GM18951 (cell line): ENCODE measurements at regions not wholly inside any gene's neighbourhood (a gene's known extent, or its start where the extent isn't known, plus 50 kb on each side); places are given as distances from the start of the nearest gene placed in this dataset.

Experiments
- POLR2A ChIP-seq: IDR thresholded peaks from 4 replicates; pipeline ENCODE4 v1.6.1; 2011; ENCODE audit warnings: mild to moderate bottlenecking; ENCODE audit not compliant: insufficient read length, insufficient read depth; ENCODE audit errors: extremely low read depth
- in situ Hi-C: fragments of 300-500 bp; cut with MboI; formaldehyde crosslinking; loops from one replicate; pipeline ENCODE4 v1.12.0; 2022; ENCODE audit warnings: low sequenced_read_pairs, mixed read lengths, inconsistent platforms; ENCODE audit not compliant: unreplicated experiment

DNA sequence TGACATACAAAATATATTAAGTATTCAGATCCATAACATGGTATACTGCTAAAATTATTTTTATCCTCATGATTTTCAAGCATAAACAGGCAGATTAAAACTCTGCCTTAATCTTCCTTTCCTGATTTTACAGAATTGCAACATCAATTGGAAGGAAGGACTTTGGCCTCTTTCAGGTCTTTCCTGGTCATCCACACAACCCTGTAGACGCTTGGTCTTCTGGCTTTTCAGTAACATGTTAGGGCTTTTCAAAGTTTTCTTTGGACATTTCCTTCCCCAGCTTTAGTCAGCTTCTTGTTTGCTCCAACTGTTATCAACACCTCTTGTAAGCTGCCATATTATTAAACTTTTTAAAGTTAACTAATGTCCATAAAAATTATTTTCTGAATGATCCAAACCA is 1364.9 kb upstream of the NRXN1 start:
- in situ Hi-C loops: no loop called here
- no peak for TF ChIP-seq POLR2A

DNA sequence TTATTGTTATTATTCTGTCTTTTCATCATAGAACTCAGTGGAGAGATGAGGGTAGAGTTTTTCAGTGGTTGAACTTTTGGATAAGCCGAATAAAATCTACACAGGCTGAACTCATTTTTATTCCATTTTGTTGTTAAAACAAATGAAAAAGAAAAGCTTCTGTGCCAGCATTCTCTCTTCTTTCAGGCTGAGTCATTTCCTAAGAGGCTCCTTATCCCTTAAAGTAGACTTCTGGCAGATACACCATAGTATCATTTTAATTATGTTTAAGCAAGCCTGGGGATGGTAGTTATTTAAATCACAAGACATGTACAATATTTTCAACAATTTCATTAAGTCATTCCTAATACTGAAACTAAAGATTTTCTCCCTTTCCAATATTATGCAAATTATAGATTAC is 1364.0 kb upstream of the NRXN1 start:
- TF ChIP-seq POLR2A: no peak
- in situ Hi-C loops: no loop called here

DNA sequence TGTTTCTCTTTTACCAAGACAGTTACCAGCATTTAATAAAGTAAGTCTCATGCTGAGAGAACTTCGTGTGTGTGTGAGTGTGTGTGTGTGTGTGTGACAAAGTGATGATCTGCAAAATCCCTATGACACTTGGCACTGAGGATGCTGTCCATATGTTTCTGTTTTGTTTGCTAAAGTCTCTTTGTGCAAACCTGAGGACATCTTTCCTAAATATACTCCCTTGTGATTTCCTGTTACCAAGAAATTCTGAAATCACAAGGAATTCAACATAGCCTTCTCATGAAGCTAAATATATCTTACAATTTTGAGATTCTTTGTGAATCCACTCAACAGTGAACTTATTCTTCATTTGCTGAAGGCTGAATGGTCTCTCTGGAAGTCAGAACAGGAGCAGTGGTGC is 1359.7 kb upstream of the NRXN1 start:
- in situ Hi-C loops: no loop called here
- no peak for TF ChIP-seq POLR2A

DNA sequence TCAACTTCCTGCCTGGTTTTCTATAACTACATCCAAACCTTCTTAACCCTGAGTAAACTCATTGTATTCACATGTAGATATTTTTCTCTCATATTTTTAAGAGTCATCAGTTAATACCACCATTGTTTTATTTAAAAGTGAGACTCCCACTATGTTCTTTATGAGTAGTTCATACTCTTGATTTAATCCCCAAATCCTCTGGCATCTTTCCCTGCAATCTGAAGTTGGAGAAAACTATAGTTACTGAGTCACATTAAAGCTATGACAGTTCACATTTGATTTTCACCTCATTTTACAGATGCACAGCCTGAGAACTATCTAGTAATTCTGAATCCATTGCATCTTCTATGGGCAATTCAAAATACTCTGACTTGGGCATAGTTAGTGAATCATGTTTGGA is 1358.7 kb upstream of the NRXN1 start:
- TF ChIP-seq POLR2A: no peak
- in situ Hi-C loops: no loop called here

DNA sequence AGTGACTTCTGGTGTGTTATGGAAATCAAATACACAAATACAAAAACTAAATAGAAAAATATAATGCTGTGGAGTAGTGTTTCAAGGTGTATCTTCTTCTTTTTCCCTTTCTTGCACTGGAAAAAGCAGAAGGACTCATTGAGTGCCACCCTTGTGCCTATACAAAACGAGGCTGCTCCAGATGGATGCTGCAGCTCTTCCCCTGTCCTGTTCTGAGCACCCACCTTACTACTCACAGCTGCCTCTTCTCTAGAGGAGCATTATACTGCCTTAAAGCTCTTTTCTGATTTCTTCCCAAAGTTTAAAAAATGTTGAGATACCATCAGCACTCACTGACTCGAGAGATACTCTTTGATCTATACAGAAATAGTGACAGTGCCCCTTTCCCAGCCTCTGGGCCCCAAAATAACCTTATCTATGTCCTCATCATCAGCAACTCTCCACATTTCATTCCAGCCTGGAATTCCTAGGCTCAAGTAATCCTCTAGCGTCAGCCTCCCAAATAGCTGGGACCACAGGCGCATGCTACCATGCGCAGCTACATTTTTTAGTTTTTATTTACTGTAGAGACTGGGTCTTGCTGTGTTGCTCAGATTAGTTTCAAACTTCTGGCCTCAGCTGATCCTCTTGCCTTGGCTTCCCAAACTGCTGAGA is 1356.1 kb upstream of the NRXN1 start:
- in situ Hi-C loops: no loop called here

DNA sequence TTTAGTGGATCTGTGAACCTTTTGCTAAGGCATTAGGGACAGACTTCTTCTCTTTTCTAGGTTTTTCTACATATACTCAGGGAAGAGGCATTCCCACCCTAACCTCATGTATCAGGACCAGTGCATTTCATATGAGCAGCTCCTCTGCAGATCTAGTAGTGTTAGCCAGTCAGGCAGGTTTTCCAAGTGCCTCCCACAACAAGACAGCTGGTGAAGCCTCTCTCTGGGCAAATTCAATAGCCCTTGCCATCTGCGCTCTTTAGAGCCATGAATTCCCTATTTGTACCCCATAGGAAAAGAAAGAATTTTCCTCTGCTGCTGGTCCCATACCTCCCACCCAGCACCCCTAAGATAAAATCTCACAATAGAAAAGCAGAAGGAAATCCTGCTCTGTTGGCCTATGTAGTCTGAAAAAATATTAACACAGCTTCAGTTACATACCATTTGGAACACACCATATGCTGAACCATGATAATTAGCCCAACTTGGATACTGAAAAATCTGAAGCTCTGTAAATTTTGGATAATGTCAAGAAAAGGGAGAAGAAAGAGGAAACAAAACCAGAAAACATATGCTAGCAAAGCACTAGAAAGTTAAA is 1354.6 kb upstream of the NRXN1 start:
- TF ChIP-seq POLR2A: no peak
- in situ Hi-C loops: no loop called here

More for the DNA sequence above, 1356.1 kb upstream of the NRXN1 start:
- TF ChIP-seq POLR2A: no peak

DNA sequence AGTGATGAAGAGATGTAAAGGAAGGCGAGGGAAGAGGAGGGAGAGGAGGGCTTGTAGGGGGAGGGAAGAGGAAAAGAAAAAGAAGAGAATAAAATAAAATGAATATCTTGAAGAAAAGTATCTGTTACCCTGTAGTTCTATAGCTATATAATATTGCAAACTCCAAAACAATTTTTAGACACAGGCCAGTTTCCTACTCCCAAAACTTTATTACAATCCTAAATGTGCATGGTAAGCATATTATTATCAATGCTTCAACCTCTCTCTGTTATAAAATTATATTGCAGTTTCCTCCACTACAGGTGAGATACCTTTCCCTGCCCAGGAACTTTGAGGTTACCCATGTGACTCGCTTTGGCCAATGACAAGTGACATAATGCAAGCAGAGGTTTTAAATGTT is 1351.6 kb upstream of the NRXN1 start:
- no peak for TF ChIP-seq POLR2A

DNA sequence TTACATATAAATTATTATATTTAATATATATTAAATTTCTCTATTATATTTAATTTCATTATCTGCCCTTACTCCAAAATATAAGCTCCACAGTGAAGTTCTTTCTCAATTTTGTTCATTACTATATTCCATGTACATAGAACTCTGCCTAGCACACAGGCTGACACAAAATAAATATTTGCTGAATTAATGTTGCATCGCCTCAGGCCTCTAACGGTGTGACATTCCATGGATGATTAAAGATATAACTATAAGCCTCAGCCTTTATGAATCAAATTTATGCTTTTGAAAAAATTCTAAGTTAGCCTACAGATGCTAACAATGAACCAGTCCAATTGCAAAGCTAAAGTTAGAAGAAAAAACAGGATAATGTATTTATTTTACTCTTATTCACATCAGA is 1337.2 kb upstream of the NRXN1 start:
- in situ Hi-C loops: no loop called here
- no peak for TF ChIP-seq POLR2A

More for the DNA sequence above, 1351.6 kb upstream of the NRXN1 start:
- in situ Hi-C loops: no loop called here

DNA sequence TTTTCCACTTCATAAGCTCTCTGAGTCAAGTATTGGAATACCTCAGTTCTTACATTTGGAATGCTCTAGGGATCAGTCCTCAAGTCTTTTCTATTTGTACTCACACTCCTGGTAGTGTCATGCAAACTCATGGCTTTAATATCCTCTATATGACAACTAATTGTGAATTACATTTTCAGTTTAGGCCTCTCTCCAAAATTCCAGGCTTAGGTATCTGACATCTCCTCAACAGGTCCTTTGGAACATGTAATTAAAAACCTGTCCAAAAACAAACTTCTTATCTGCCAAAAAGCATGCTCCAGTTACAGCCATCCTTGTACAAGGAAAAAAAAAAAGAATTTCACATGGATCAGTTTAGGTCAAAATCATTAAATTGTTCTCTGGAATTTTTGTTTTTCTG is 1336.2 kb upstream of the NRXN1 start:
- in situ Hi-C loops: no loop called here
- TF ChIP-seq POLR2A: no peak

DNA sequence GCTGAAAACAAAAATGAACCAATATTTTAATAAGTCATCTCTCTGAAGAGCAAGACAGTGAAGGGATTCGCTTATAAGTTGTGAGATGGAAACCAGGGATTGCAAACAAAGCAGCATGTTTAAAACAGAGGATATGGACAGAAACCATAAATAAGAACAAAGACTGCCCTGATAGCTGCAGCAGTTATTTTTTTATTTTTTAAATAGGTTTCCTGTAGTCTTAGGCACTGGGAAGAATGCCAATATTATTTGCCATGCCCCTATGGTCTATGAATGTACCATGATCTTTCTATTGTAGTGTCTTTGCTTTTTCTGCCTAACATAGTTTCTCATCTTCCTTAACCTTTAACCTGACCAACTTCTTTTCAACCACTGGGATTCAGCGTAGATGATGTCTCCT is 1334.0 kb upstream of the NRXN1 start:
- TF ChIP-seq POLR2A: no peak
- in situ Hi-C loops: no loop called here

DNA sequence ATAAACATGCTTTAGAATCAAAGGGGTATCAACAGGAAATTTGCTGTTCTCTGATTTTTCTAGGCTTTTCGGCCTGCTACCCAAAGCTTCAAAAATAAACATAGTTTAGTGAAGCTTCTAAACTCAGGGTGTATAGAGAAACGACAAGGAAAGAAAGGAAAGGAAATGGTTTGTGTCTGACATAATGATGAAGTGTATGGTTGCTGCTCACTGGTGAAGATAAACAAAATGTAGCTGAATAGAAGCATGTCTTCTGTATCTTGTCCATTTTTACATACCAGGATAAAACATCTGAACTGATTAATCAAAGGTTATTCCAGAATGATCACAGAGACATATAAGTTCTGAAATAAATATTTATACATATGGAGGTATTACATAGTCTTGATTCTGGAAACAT is 1324.6 kb upstream of the NRXN1 start:
- no peak for TF ChIP-seq POLR2A
- in situ Hi-C loops: no loop called here

DNA sequence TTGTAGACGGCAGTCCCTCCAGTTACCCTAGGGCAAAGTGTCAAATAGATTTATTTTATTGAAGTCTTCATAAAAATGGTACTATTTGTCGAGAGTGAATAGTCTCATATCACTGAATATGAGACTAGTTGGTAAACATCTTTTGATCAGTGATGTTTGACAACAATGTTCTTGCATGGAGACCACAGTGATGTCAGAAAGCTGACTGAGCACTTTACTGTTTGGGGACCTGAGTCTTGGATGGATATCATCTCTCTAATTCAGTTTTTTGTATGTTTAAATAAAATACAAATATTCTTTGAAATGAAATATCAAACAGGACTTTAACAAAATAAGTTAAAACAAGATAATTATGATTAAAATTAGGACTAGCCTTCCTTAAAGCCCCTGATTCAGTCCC is 1315.4 kb upstream of the NRXN1 start:
- TF ChIP-seq POLR2A: no peak
- in situ Hi-C loops: no loop called here

DNA sequence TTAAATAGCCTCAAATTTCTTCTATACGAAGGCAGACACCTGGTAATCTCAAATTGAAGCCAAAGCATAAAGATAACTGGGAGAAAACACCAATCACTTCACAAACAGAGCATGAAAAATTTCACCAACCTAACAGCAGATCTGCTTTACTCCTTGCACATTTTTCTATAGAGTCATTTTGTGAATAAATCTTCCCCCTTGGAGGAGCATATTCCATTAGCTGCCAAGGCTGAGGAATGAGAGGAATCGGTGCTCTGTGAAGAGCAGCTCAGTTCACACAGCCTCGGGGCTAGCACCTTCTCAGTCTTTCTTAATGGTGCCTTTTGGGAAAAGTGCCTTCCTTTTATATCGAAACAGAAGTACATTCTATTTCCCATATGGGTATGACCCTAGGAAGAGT is 1313.7 kb upstream of the NRXN1 start:
- in situ Hi-C loops: no loop called here
- no peak for TF ChIP-seq POLR2A

DNA sequence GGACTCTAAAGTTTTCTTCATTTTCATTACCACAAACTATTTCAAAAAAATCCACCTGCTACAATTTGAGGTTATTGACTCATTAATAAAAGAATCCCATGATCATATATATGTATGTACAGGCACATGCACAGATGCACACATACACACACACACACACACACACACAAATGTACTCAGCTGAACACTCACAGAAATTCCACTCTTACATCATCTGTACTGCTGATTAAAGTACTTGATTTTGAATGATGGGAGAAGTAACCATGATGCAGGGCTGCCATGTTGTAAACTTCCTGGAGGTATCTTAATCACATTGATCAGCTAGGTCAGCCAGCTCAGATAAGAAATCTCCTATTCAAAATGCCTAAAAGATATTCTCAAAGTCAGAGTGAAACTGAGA is 1313.2 kb upstream of the NRXN1 start:
- in situ Hi-C loops: no loop called here
- no peak for TF ChIP-seq POLR2A

DNA sequence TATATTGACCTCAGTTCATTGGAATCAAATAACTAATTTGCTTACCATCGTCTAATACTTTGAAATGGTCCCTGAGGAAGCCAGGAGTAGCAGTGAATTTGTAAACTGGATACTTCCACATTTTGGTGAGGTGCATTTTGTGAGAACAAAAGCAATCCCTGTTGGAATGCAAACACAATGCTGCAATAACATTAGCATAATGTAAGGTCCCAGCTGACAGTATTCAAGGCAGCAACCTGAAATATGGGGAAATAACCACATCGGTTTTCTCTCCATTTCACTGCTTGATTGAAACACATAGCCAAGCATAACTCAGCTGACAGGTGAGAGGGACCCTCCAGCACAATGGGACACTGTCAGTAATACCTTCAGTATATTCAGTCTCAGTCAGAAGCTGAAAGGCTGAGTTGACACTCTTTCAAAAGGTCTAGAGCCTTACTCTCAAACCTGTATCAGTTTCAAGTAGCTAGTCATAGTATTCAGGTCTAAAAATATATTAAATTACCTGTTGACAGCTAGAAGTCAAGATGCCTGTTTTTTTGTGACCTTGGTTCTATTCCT is 1311.9 kb upstream of the NRXN1 start:
- in situ Hi-C loops: no loop called here
- TF ChIP-seq POLR2A: no peak

DNA sequence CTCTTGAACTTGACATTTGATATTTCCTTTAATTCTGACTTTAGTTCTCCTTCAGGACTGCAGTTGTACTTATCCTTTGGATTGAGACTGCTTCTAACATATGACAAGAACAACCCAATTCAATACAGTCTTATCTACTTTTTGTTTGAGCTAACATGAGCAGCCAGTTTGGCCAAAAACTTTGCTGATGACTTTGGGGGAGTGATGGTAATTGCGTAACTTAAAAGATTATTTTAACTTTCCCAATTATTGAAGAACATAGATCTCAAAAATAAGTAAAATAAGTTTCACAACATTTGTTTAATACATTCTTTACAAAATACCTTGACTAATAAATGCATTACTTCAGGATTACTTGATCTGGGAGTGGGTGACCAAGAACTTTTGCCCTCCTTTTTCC is 1311.1 kb upstream of the NRXN1 start:
- in situ Hi-C loops: no loop called here
- no peak for TF ChIP-seq POLR2A
